HG03354 (cell line): ENCODE measurements at regions not wholly inside any gene's neighbourhood (a gene's known extent, or its start where the extent isn't known, plus 50 kb on each side); places are given as distances from the start of the nearest gene placed in this dataset.

Source experiments
- ATAC-seq: cut with Tn5 transposase; IDR thresholded peaks from one replicate; pipeline ENCODE4 v1.9.1; 2021; ENCODE audit warnings: mild to moderate bottlenecking; ENCODE audit not compliant: unreplicated experiment, poor library complexity, severe bottlenecking

- no peak for ATAC-seq
Observed at GRCh38 chr11:121958323-121958970, 157.6 kb downstream of the BLID start.

DNA sequence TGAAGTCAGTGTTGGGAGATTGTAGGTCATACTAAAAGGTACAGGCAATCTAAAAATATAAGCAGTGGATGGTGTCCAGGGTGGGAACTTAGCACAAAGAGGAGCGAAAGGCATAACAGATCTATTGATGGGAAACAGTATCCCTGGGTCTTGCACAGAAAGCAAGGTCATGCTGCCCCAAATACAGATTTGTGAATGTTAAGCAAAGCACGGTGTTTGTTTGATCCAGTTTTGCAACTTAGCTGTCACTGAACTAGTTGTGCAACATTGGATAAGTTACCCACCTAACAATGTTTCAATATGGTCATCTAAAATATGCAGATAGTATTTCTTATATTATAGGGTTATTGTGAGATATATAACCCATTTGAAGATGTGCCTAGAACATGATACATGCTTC is 162.9 kb downstream of the BLID start:
- ATAC-seq = no peak

DNA sequence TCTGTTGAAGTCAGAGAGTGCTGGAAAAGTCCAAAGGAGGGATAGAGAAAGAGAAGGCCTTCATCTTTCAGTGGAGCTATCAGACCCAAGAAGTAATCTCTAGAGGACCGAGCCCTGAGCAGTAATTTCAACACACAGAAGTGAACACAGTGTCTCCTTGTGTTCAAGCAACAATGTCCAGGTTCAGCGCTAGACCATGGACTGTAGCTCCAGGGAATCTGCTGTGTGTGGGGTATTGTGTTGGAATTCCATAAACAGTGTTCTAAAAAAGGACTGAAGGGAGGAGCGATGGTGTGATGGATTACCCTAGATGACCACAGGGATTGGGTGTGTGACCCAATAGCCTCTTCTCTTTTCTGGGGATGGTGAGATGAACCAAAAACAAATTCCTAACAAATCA is 165.9 kb downstream of the BLID start:
- no peak for ATAC-seq

DNA sequence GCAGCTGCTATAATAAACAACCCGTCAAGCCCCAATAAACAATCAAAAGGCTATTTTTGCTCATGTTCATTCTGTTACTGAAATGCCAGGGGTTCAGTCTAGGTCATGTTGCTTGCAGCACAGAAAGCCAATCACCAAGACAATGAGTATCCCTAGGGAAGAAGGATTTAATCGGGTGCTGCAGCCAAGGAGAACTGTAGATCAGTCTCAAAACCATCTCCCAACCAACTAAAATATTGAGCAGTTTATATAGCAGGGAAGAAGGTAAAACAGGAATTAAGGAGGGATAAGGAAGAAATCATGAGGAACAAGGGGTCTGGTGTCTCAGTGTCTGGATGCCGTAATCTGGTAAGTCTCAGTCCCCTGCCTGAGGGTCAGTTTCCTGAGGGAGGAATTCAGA is 169.5 kb downstream of the BLID start:
- no peak for ATAC-seq

DNA sequence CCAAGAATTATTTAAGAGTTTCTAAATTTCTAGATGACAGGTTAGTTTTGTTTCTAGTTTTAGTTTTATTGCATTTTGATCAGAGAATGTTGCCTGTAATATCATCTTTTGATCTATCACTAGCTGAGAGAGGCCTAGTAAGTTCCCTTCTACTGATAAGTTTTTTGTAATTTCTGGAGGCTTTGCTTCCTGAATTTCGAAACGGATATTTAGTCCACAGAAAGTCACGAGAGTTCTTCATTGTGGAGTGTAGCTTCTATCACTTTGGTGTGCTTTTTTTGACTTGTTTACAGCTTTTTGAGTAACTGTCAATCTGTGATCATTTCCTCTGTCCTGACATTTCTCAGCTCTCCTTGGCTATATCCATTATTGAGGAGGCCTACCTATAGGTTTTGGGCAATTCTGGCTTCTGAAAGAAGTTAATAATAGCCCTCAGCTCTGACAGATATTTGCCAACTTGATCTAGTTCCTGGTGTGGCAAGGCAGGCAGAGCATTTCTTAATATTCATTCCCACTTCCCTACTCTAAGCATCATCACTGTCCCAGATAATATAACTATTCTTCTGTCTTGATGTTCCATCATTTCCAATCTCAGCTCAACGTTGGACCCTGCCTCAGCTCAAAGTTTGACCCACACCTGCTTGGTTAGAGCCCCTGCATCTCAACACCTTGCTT is 171.3 kb downstream of the BLID start:
- ATAC-seq = no peak

GRCh38 chr11:121938076-121938475 is 177.9 kb downstream of the BLID start:
- ATAC-seq = no peak

- no peak for ATAC-seq
Observed at GRCh38 chr11:121936781-121937447, 179.1 kb downstream of the BLID start.

DNA sequence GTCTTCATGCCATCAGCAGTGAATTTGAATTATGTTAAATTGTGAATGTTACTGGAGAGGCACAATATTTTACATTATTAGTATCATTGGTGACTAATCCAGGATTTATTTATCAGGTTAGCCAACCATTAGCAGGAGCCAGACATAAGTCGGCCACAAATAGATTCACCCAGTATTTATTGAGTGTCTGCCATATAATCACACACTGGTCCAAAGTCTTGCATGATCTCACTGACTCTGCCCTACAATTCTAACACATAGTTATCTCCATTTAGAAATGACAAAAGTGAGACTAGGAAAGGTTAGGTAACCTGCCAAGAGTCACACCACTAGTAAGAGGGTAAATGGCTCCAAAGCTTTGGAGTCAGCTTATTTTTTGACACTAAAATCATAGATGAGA is 179.6 kb downstream of the BLID start:
- ATAC-seq = no peak

- ATAC-seq = no peak
Observed at GRCh38 chr11:121933694-121934093, 182.3 kb downstream of the BLID start.

DNA sequence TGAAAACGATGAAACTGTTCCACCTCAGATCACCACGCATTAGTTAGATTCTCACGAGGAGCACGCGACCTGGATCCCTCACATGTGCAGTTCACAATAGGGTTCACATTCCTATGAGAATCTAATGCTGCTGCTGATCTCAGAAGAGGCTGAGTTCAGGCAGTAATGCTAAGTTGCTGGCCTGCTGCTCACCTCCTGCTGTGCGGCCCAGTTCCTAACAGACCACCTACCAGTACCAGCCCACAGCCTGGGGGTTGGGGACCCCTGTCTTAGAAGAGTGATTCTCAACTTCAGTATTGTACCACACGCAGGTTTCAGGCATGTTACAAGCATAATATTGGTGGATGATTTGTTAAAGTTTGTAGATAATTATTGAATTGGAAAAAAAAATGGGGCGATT is 182.7 kb downstream of the BLID start:
- ATAC-seq = no peak

GRCh38 chr11:121932646-121933185 is 183.3 kb downstream of the BLID start:
- ATAC-seq = no peak

- ATAC-seq = no peak
Observed at GRCh38 chr11:121931748-121932352, 184.2 kb downstream of the BLID start.

DNA sequence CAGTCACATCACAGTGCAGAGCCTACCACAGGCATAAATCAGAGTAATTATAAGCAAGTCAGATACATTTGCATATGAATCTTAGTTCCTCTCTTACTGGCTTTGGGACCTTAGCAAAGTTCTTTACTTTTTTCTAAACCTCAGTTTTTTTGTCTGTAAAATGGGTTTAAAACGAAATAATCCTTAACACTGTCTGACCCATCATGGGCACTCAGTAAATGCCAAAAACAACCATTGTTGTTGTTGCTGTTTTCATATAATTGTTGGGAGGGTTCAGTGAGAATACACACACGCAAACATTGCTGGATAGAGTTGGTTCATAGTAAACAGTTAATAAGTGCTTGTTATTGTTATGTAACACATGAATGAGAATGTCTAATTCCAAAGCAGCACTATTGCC is 184.9 kb downstream of the BLID start:
- no peak for ATAC-seq

DNA sequence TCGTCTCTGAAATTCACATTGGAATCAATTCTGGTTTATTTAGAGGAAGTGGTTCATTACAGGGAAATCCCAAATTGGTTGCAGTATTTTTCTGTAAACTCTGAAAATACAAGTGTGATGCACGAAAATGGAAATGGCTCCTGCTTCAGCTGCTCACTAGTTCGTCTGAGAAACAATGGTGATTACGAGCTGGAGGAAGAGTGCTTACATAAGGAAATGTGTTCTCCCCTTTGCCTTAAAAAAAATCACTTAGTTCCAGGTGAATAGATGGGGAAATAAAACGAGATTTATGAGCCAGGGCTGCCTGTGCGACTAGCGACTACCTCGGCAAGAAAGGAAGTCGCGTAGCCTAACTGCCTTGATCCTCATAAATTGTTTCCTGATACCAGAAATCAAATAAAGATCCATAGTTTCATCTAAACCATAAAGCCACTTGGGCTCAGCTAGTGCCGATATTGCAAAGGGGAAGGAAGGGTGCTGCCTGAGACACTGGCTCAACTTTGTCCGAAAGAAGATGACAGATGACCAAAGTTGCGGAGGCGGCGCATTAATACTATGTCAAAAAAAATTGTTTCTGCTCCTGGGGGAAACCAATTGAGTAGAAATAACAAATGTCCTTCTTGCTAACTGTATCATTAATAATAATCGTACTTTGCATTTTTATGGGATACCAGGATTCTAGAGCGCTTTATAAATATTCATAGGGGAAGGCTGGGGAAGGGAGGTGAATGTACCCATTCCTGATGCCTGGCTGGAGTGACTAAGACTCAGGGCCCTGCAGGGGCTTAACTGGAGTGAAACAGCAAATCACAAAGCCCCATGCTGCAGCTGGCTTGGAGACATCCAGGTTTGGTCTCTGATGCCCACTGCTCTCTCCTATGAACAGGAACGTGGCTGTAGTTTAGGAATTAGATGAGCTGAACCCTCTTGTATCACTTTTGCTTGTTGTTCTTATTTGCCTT is 185.7 kb downstream of the BLID start:
- no peak for ATAC-seq

- no peak for ATAC-seq
Observed at GRCh38 chr11:121929581-121929980, 186.4 kb downstream of the BLID start.

DNA sequence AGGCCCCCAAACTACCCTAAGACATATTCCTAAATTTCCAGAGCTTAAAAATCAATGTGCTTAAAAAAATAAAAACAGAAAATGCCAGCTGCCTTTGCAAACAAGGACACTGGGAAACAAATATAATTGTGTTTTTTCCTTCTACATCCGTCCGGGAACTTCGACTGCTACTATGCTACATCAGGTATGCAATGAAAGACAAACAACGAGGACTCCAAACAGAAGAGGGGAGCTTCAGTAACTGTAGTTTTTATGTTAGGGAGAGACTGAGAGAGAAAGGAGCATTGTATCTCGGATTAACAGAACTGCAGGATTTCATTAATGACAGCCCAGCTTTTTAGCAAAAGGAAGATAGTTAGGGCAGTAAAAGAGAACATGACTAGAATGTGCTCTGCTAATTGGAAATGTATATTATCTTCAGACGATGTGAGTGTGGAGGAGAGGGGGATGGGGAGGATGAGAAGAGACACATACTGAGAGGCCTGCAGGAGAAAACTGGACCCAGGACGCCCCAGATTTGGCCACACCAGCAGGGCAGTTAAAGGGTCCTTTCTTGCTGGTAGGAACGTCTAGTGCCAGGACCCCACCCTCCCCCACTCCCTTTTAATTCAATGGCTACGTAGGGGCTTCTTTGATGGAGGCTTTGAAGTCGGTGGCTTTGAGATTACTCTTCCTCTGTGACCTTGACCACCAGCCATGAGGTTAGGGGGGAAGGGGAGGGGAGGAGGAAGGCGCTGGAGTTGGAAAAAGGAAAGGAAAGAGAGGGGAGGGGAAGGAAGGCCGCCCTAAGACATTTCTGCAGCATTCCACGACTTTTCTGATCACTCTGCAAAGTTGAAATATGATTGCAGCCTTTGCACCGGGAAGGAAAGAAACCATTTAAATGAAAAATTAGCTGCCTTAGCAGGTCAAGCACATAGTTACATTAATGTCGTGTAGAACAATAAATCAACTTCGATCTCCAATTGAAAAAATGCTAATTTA is 187.1 kb downstream of the BLID start:
- no peak for ATAC-seq

DNA sequence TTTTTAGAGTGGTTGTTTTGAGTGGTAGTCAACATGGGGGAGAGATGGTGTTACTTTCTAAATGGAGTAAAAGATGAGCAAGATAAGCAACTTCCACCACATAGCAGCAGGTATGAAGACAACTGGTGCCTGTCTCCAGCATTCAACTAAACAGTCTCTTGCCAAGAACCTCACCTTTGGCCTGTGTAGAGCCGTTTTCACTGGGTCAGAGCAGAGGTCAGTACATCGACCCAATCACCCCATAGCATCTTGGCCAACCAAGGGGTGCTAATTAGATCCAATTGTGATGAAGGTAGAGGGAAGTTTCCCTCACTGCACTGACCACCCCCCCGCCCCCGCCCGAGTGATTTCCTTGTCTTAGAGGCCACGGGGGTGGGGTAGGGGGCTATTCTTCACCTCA is 188.2 kb downstream of the BLID start:
- no peak for ATAC-seq

- ATAC-seq = no peak
Observed at GRCh38 chr11:121927097-121927785, 188.8 kb downstream of the BLID start.
